Esophagus muscularis mucosa (tissue), 4 donors: ENCODE measurements at regions not wholly inside any gene's neighbourhood (a gene's known extent, or its start where the extent isn't known, plus 50 kb on each side); places are given as distances from the start of the nearest gene placed in this dataset.

ENCODE experiments used
- DNase-seq: peaks from one replicate; pipeline ENCODE4 v3.0.0-alpha.2; 2017; ENCODE audit errors: extremely low spot score
- H3K27ac ChIP-seq, 4 donors: fragments of 200-600 bp; sonication (generic); replicated peaks in 1 of 4; 1 replicate in 3 of 4; 2 replicates in 1 of 4; pipeline ENCODE4 v1.5.1; 2016 to 2019; ENCODE audit warnings: mild to moderate bottlenecking in 1 of 4
- H3K27me3 ChIP-seq, 4 donors: fragments of 200-600 bp; sonication (generic); one replicate each; pipeline versions ENCODE4 v1.5.1 to v1.6.0; 2016 to 2019
- H3K36me3 ChIP-seq, 4 donors: fragments of 200-600 bp; sonication (generic); one replicate each; pipeline ENCODE4 v1.5.1; 2016 to 2019
- H3K4me1 ChIP-seq, 4 donors: fragments of 200-600 bp; sonication (generic); one replicate each; pipeline ENCODE4 v1.5.1; 2016 to 2019
- H3K4me3 ChIP-seq, 4 donors: fragments of 200-600 bp; sonication (generic); 1 replicate in 2 of 4; 2 replicates in 2 of 4; pipeline ENCODE4 v1.5.1; 2016 to 2019; ENCODE audit warnings: mild to moderate bottlenecking in 4 of 4, moderate library complexity in 1 of 4
- H3K9me3 ChIP-seq, 4 donors: fragments of 200-600 bp; sonication (generic); 1 replicate in 3 of 4; 2 replicates in 1 of 4; pipeline ENCODE4 v1.5.1; 2016 to 2019
- EP300 ChIP-seq: sonication (generic); formaldehyde crosslinking; IDR thresholded peaks from one replicate; pipeline ENCODE4 v1.6.1; 2017; ENCODE audit warnings: antibody characterized with exemption
- POLR2A ChIP-seq: fragments of 450-650 bp; IDR thresholded peaks from one replicate; pipeline ENCODE4 v1.6.1; 2017; ENCODE audit warnings: antibody characterized with exemption, moderate library complexity, mild to moderate bottlenecking, low read depth
- POLR2AphosphoS5 ChIP-seq, 2 donors: sonication (generic); formaldehyde crosslinking; IDR thresholded peaks; one replicate each; pipeline ENCODE4 v1.6.1; 2017; ENCODE audit warnings: antibody characterized with exemption in 2 of 2
- WGBS: methylation state at CpG from one replicate; pipeline ENCODE4 v1.1.5; 2018; 5-methylcytosine and 5-hydroxymethylcytosine counted together
- intact Hi-C: fragments of 100-400 bp; cut with DNase I; formaldehyde crosslinking; loops from one replicate; pipeline ENCODE4 v1.15.1; 2023
- TF ChIP-seq, protein P1 (sequence below), 3 experiments: fragments of 200-600 bp in 2 of 3; fragments of 450-650 bp in 1 of 3; sonication (generic) in 2 of 3; IDR thresholded peaks; one replicate each; pipeline ENCODE4 v1.5.1; 2017 to 2019; ENCODE audit warnings: antibody characterized with exemption in 3 of 3, mild to moderate bottlenecking in 2 of 3, moderate library complexity in 1 of 3

DNA sequence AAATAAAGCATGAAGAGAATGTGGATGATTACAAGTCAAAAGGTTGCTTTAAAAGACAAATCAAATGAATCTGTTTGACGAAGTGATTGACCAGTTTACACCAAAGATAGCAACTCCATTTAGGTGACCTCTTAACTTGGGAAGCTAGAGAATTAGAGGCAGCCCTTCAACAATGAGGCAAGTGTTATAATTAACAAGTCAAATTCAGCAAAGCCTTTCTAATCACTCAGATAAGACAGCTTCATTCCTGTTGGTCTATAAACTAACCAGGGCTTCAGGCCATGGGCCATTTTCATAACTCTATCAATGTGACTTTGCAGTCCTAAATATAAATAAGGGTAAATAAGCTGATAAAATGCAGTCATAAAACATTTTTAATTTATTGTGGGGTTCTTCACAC lies 712.2 kb upstream of the SEMA6A start:
- Histone ChIP-seq H3K36me3 (no peaks in the 10 kb centered on the region), H3K9me3 (no peaks in the 10 kb centered on the region), H3K4me3 (no peak overlapping the region), H3K27ac (no peak overlapping the region), H3K27me3 (no peaks in the 10 kb centered on the region), H3K4me1 (no peaks in the 10 kb centered on the region)
- intact Hi-C loops: no loop called here
- no peak for DNase-seq
- WGBS: 83% methylated on average over 1 of the region's 1 CpG
- TF ChIP-seq POLR2AphosphoS5 (IDR thresholded peaks at IDR 0.05) (no peak), POLR2A (no peak), EP300 (no peak)
- TF ChIP-seq, protein P1, sequence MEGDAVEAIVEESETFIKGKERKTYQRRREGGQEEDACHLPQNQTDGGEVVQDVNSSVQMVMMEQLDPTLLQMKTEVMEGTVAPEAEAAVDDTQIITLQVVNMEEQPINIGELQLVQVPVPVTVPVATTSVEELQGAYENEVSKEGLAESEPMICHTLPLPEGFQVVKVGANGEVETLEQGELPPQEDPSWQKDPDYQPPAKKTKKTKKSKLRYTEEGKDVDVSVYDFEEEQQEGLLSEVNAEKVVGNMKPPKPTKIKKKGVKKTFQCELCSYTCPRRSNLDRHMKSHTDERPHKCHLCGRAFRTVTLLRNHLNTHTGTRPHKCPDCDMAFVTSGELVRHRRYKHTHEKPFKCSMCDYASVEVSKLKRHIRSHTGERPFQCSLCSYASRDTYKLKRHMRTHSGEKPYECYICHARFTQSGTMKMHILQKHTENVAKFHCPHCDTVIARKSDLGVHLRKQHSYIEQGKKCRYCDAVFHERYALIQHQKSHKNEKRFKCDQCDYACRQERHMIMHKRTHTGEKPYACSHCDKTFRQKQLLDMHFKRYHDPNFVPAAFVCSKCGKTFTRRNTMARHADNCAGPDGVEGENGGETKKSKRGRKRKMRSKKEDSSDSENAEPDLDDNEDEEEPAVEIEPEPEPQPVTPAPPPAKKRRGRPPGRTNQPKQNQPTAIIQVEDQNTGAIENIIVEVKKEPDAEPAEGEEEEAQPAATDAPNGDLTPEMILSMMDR (IDR thresholded peaks at IDR 0.05): no peak

DNA sequence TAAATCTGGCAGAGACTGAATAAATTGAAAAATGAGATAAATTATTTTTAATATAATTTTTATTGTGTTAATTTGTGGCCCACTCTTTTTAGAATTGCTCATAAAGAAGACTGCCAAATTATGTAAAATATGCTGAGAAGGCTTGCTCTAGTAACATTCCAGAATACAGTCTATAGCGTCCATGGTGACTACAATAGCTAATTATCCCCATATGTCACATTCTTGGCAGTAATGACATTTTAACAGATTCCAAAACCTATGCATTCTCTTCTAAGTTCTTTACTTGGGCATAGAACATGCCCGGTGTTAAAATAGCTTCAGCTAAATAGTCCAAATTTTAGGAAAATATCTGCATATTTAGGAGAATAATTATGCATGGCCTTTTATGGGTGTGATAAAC lies 697.0 kb upstream of the SEMA6A start:
- no peak for DNase-seq
- Histone ChIP-seq H3K27ac (no peak overlapping the region), H3K9me3 (peaks cover 0 to 11% (median 4%) of the 10 kb centered on the region in 4 donors), H3K27me3 (no peaks in the 10 kb centered on the region), H3K4me1 (no peaks in the 10 kb centered on the region), H3K36me3 (no peaks in the 10 kb centered on the region), H3K4me3 (no peak overlapping the region)
- intact Hi-C loops: no loop called here
- 59% methylated on average over 2 of the region's 2 CpGs for WGBS
- TF ChIP-seq, protein P1 (IDR thresholded peaks at IDR 0.05): no peak
- no peak for TF ChIP-seq POLR2AphosphoS5 (IDR thresholded peaks at IDR 0.05)
- no peak for TF ChIP-seq EP300
- TF ChIP-seq POLR2A: no peak

DNA sequence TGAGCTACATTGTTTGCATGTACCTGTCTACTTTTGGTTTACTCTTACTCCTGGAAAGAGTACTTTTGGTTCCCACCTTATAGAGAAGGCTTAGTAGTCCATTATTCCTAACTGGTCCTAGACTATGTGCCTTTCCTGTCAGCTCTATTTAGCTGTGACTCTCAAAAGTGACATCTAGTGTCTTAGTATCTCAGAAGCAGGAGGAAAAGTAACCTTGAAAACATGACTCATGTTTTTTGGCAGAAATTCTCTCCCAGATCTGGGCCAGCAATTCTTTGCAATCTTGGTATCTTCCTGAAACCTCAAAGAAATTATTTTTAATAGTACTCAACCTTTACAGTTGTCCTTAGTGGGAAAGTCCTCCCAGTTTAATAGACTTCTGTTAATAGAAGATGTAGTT lies 691.7 kb upstream of the SEMA6A start:
- TF ChIP-seq POLR2AphosphoS5 (IDR thresholded peaks at IDR 0.05) (no peak), POLR2A (no peak), EP300 (no peak)
- TF ChIP-seq, protein P1 (IDR thresholded peaks at IDR 0.05): no peak
- Histone ChIP-seq H3K4me3 (no peak overlapping the region), H3K36me3 (no peaks in the 10 kb centered on the region), H3K9me3 (peaks cover 0 to 12% (median 0%) of the 10 kb centered on the region in 4 donors), H3K27ac (no peak overlapping the region), H3K4me1 (peaks cover 0 to 9% (median 2%) of the 10 kb centered on the region in 4 donors), H3K27me3 (no peaks in the 10 kb centered on the region)
- DNase-seq: no peak
- intact Hi-C loops: no loop called here

DNA sequence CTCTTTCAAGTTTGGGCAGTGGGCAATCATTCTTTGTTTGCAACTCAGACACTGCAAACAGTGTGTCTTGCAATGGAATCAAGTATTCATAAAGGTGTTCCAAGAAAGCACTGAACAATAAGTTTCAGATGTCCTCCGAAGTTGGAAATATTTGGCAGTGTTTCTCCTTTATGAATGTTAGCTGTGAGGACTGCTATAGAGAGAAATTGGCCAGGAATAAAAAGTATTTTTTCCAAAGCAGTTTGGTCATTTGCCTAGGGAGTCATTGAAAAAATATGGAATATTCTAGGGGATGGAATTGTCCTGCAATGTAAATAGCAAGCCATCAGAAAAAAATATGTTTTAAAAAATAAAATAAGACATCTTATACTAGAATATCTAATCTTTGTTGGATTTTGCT lies 688.6 kb upstream of the SEMA6A start:
- Histone ChIP-seq H3K4me1 (peaks cover 0 to 9% (median 2%) of the 10 kb centered on the region in 4 donors), H3K27me3 (no peaks in the 10 kb centered on the region), H3K27ac (no peak overlapping the region), H3K4me3 (no peak overlapping the region), H3K9me3 (peaks cover 0 to 12% (median 0%) of the 10 kb centered on the region in 4 donors), H3K36me3 (no peaks in the 10 kb centered on the region)
- DNase-seq: no peak
- intact Hi-C loops: no loop called here
- TF ChIP-seq, protein P1 (IDR thresholded peaks at IDR 0.05): no peak
- TF ChIP-seq EP300 (no peak), POLR2AphosphoS5 (IDR thresholded peaks at IDR 0.05) (no peak), POLR2A (no peak)
- 24% methylated on average over 1 of the region's 1 CpG for WGBS

DNA sequence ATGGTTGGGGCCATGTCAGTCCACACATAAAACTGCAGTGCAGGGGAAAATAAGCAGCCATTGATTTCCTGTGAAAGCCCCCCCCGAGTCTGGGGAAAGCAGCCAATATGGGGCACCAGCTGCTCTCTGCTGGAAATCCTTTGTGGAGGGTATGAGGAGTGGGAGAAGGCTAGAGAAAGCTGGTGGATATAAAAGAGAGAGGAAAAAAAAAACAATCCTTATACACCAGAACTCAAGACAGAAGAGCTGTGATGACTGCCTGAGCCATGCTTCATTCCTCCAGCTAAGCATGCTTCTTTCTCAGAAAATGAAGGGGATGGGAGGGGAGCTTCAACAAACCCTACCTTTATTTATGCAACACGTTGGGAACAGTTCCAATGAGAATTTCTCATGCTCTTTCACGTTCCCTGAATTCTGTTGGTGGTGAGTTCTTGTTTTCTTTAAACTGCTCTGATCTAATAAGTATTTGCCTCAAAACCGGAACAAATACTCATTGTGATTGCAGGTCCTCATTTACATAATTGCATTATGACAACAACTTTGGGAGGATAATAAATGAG lies 688.0 kb upstream of the SEMA6A start:
- intact Hi-C loops: no loop called here
- Histone ChIP-seq H3K9me3 (peaks cover 0 to 12% (median 0%) of the 10 kb centered on the region in 4 donors), H3K4me3 (no peak overlapping the region), H3K4me1 (peaks cover 0 to 9% (median 2%) of the 10 kb centered on the region in 4 donors), H3K36me3 (no peaks in the 10 kb centered on the region), H3K27me3 (no peaks in the 10 kb centered on the region), H3K27ac (no peak overlapping the region)
- no peak for DNase-seq
- no peak for TF ChIP-seq POLR2A
- TF ChIP-seq POLR2AphosphoS5 (IDR thresholded peaks at IDR 0.05): no peak
- TF ChIP-seq, protein P1 (IDR thresholded peaks at IDR 0.05): no peak
- TF ChIP-seq EP300: no peak
- 47% methylated on average over 4 of the region's 4 CpGs for WGBS
